ENCODE measurements at regions not wholly inside any gene's neighbourhood (a gene's known extent, or its start where the extent isn't known, plus 50 kb on each side); places are given as distances from the start of the nearest gene placed in this dataset.
"Not testable (repeated sequence)": the region's sequence is repeated elsewhere in the genome, so short reads cannot be mapped to it uniquely, and the experiment has no call there.

- DNase-seq = no peak
Measured at GRCh38 chr7:145916776-145917175, 199.8 kb upstream of the CNTNAP2 start.

- DNase-seq = no peak
Measured at GRCh38 chr7:145915679-145916078, 200.9 kb upstream of the CNTNAP2 start.

GRCh38 chr7:145909991-145910513 is 206.5 kb upstream of the CNTNAP2 start:
- DNase-seq = no peak

GRCh38 chr7:145903658-145904057 is 212.9 kb upstream of the CNTNAP2 start:
- DNase-seq = no peak

GRCh38 chr7:145902123-145902522 is 214.5 kb upstream of the CNTNAP2 start:
- DNase-seq = no peak

- DNase-seq = no peak
Measured at GRCh38 chr7:145899938-145900337, 216.7 kb upstream of the CNTNAP2 start.

- no peak for DNase-seq
Measured at GRCh38 chr7:145893925-145894535, 222.6 kb upstream of the CNTNAP2 start.

- DNase-seq = no peak
Measured at GRCh38 chr7:145884716-145885514, 231.7 kb upstream of the CNTNAP2 start.

GRCh38 chr7:145876376-145876775 is 240.2 kb upstream of the CNTNAP2 start:
- DNase-seq = no peak

- no peak for DNase-seq
Measured at GRCh38 chr7:145875267-145875666, 241.3 kb upstream of the CNTNAP2 start.

GRCh38 chr7:145868935-145869334 is 247.7 kb upstream of the CNTNAP2 start:
- DNase-seq = no peak

GRCh38 chr7:145862212-145862611 is 254.4 kb upstream of the CNTNAP2 start:
- DNase-seq = no peak

GRCh38 chr7:145860809-145861208 is 255.8 kb upstream of the CNTNAP2 start:
- DNase-seq = no peak

- DNase-seq = no peak
Measured at GRCh38 chr7:145850636-145851035, 266.0 kb upstream of the CNTNAP2 start.

GRCh38 chr7:145848691-145849090 is 267.9 kb upstream of the CNTNAP2 start:
- DNase-seq = no peak

GRCh38 chr7:145845345-145845744 is 271.3 kb upstream of the CNTNAP2 start:
- DNase-seq = no peak

- DNase-seq = no peak
Measured at GRCh38 chr7:145839814-145840213, 276.8 kb upstream of the CNTNAP2 start.

GRCh38 chr7:145831616-145832206 is 284.9 kb upstream of the CNTNAP2 start:
- DNase-seq = no peak

- no peak for DNase-seq
Measured at GRCh38 chr7:145817687-145818086, 298.9 kb upstream of the CNTNAP2 start.

- DNase-seq = no peak
Measured at GRCh38 chr7:145812218-145812617, 304.4 kb upstream of the CNTNAP2 start.

GRCh38 chr7:145805496-145805895 is 311.1 kb upstream of the CNTNAP2 start:
- DNase-seq = not testable (repeated sequence)

- no peak for DNase-seq
Measured at GRCh38 chr7:145797507-145797906, 319.1 kb upstream of the CNTNAP2 start.

- DNase-seq = no peak
Measured at GRCh38 chr7:145795132-145795531, 321.5 kb upstream of the CNTNAP2 start.

Measured in midbrain (tissue), 1 donor.